HFF-Myc (cell line): ENCODE measurements at regions not wholly inside any gene's neighbourhood (a gene's known extent, or its start where the extent isn't known, plus 50 kb on each side); places are given as distances from the start of the nearest gene placed in this dataset.
"Not testable (repeated sequence)": the region's sequence is repeated elsewhere in the genome, so short reads cannot be mapped to it uniquely, and the experiment has no call there.

ENCODE experiments used
- DNase-seq: peaks from one replicate; pipeline ENCODE4 v3.0.0-alpha.2; 2011; ENCODE audit warnings: low read depth; ENCODE audit errors: extremely low read depth
- H3K4me3 ChIP-seq: replicated peaks from 2 replicates; pipeline ENCODE4 v1.5.1; 2011; ENCODE audit warnings: low read depth, mild to moderate bottlenecking, control low read depth, low read length
- TF ChIP-seq, protein P1 (sequence below): IDR thresholded peaks from 2 replicates; pipeline ENCODE4 v1.5.1; 2012; ENCODE audit warnings: mild to moderate bottlenecking, low read depth, low read length, control low read depth; ENCODE audit errors: missing control alignments

GRCh38 chr2:106282462-106283170, 88.5 kb upstream of the UXS1 start:
- TF ChIP-seq, protein P1, sequence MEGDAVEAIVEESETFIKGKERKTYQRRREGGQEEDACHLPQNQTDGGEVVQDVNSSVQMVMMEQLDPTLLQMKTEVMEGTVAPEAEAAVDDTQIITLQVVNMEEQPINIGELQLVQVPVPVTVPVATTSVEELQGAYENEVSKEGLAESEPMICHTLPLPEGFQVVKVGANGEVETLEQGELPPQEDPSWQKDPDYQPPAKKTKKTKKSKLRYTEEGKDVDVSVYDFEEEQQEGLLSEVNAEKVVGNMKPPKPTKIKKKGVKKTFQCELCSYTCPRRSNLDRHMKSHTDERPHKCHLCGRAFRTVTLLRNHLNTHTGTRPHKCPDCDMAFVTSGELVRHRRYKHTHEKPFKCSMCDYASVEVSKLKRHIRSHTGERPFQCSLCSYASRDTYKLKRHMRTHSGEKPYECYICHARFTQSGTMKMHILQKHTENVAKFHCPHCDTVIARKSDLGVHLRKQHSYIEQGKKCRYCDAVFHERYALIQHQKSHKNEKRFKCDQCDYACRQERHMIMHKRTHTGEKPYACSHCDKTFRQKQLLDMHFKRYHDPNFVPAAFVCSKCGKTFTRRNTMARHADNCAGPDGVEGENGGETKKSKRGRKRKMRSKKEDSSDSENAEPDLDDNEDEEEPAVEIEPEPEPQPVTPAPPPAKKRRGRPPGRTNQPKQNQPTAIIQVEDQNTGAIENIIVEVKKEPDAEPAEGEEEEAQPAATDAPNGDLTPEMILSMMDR: no peak
- no peak for DNase-seq
- no peak overlapping the region for H3K4me3 ChIP-seq

DNA sequence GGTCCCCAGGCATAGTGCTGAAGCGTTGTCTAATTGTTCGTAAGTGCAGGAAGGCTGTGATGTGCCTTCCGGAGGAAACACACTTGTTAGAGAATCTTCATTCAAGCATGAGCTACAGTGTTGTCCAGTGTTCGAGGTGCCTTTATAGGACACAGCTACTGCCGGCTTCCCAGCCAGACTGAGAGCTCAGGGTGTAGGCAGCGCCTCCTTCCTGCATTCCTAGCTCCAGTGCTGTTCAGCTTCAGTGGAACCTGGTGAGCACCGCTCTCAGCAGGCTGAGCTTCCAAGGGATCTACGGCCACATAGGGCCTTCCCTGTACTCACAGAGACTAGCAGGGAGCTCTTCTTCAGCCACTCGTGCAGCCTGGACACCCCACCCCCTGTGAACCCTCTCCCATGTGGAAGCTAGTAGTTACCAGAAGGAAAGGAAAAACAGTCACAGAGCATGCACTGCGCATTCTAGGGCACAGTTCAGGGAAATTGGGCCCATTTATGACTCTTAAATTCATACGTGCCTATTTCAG, 87.9 kb upstream of the UXS1 start:
- DNase-seq: not testable (repeated sequence)

GRCh38 chr2:106280722-106281446, 86.8 kb upstream of the UXS1 start:
- no peak overlapping the region for H3K4me3 ChIP-seq
- TF ChIP-seq, protein P1: no peak
- no peak for DNase-seq

More for the DNA sequence above, 87.9 kb upstream of the UXS1 start:
- H3K4me3 ChIP-seq: not testable (repeated sequence)

DNA sequence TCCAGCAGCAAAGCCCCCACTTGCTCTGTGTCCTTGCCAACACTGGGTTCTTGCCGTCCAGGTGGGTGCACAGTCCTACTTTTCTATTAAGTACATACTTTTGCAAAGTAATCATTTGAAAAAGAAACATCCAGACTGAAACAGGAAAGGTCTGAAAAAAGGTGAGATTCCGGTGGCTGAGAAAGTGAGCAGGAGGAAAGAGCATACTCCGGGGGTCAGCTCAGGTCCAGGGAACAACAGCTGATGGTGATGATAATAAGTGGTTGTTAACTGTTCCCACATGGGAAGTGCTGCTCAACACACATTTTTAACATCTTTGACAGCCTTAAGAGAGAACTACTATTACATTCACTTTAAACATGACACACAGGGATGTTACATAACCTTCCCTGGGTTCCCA, 86.1 kb upstream of the UXS1 start:
- H3K4me3 ChIP-seq: no peak overlapping the region
- TF ChIP-seq, protein P1: no peak
- no peak for DNase-seq

- TF ChIP-seq, protein P1: no peak
Observed at GRCh38 chr2:106278112-106278876, 84.2 kb upstream of the UXS1 start.

GRCh38 chr2:106277426-106277825, 83.3 kb upstream of the UXS1 start:
- DNase-seq: no peak
- TF ChIP-seq, protein P1: no peak
- H3K4me3 ChIP-seq: no peak overlapping the region

More at GRCh38 chr2:106278112-106278876, 84.2 kb upstream of the UXS1 start:
- no peak for DNase-seq
- H3K4me3 ChIP-seq: no peak overlapping the region

DNA sequence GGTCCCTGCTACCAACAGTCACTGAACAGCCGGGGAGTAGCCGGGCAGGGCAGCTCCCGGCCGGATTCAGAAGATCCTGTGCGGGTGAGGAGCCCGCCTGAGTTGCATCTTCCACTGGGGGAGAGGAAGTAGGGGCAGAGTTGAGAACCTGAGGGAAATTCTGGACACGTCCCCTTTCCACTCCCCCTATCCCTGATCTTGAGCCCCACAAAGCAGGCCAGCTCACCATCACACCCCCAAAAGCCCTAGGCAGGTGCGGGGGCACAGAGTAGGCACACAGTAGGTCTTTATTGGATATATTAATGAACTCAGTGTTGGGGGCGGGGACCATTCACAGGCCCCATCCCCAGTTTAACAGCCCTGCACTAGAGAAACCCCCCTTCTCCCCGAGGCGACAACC, 81.9 kb upstream of the UXS1 start:
- H3K4me3 ChIP-seq: no peak overlapping the region
- TF ChIP-seq, protein P1: no peak
- DNase-seq: no peak
